IMR-90 (cell line): ENCODE measurements at regions not wholly inside any gene's neighbourhood (a gene's known extent, or its start where the extent isn't known, plus 50 kb on each side); places are given as distances from the start of the nearest gene placed in this dataset.

ENCODE experiments used
- ATAC-seq: fragments of 200-7000 bp; cut with Tn5 transposase; 2 replicates; pipeline ENCODE4 v1.9.1; 2020; ENCODE audit warnings: low read depth, mild to moderate bottlenecking, moderate library complexity
- BruUV-seq: library from RNA; stranded (reverse); fragments of 400-500 nt; replicated peaks from 2 replicates; lab custom pipeline; 2021; lab: Mats Ljungman, UMichigan
- CTCF ChIA-PET: fragments of 300-600 bp; formaldehyde crosslinking; extraction: SDS; loops from one replicate; lab custom pipeline; 2021; ENCODE audit warnings: antibody characterized with exemption; lab: Yijun Ruan, JAX
- POLR2A ChIA-PET: fragments of 300-600 bp; sonication (Branson Sonifier 250); formaldehyde crosslinking; loops from one replicate; lab custom pipeline; 2022; ENCODE audit warnings: antibody characterized with exemption; ENCODE audit not compliant: unreplicated experiment; lab: Charles Lee
- DNase-seq: peaks from one replicate; pipeline ENCODE4 v3.0.0; 2013
- H2AFZ ChIP-seq: replicated peaks from 2 replicates; pipeline ENCODE3; 2013; ENCODE audit warnings: low read length, mild to moderate bottlenecking; ENCODE audit not compliant: poor library complexity
- H2AK5ac ChIP-seq: 2 replicates; pipeline ENCODE4 v1.6.1; 2013; ENCODE audit warnings: low read depth, low read length, inconsistent platforms
- H2AK9ac ChIP-seq: replicated peaks from 2 replicates; pipeline ENCODE3; 2013; ENCODE audit warnings: mild to moderate bottlenecking, low read depth, low read length, moderate library complexity; ENCODE audit not compliant: poor library complexity
- H2BK120ac ChIP-seq: 2 replicates; pipeline ENCODE4 v1.6.1; 2013; ENCODE audit warnings: low read depth, low read length, inconsistent platforms
- H2BK15ac ChIP-seq: 3 replicates; pipeline ENCODE4 v1.6.1; 2013; ENCODE audit warnings: low read depth, low read length, inconsistent platforms
- H2BK20ac ChIP-seq: 2 replicates; pipeline ENCODE4 v1.6.1; 2013; ENCODE audit warnings: low read depth, mild to moderate bottlenecking, inconsistent platforms, low read length, moderate library complexity
- H2BK5ac ChIP-seq: 2 replicates; pipeline ENCODE4 v1.6.1; 2013; ENCODE audit warnings: mild to moderate bottlenecking, low read depth, low read length, inconsistent platforms; ENCODE audit not compliant: poor library complexity, severe bottlenecking
- H3K14ac ChIP-seq: replicated peaks from 2 replicates; pipeline ENCODE4 v1.6.1; 2013; ENCODE audit warnings: low read depth, low read length, inconsistent platforms
- H3K18ac ChIP-seq: 2 replicates; pipeline ENCODE4 v1.6.1; 2013; ENCODE audit warnings: low read depth, low read length, control low read depth
- H3K23ac ChIP-seq: 2 replicates; pipeline ENCODE4 v1.6.1; 2013; ENCODE audit warnings: low read depth, low read length, inconsistent platforms
- H3K27ac ChIP-seq: 2 replicates; pipeline ENCODE4 v1.5.1; 2013; ENCODE audit warnings: mild to moderate bottlenecking, control low read depth, low read length; ENCODE audit not compliant: insufficient read depth
- H3K27me3 ChIP-seq: 2 replicates; pipeline ENCODE4 v1.6.1; 2013; ENCODE audit warnings: low read length; ENCODE audit not compliant: control insufficient read depth, insufficient read depth
- H3K36me3 ChIP-seq: 2 replicates; pipeline ENCODE4 v1.6.1; 2013; ENCODE audit warnings: low read length, mixed read lengths; ENCODE audit not compliant: control insufficient read depth, insufficient read depth
- H3K4ac ChIP-seq: 2 replicates; pipeline ENCODE4 v1.6.1; 2013; ENCODE audit warnings: low read depth, low read length, inconsistent platforms
- H3K4me1 ChIP-seq: 2 replicates; pipeline ENCODE4 v1.6.1; 2013; ENCODE audit warnings: low read length, mixed read lengths; ENCODE audit not compliant: control insufficient read depth, insufficient read depth
- H3K4me2 ChIP-seq: 2 replicates; pipeline ENCODE4 v1.6.1; 2013; ENCODE audit warnings: low read depth, mild to moderate bottlenecking, control low read depth, low read length, moderate library complexity
- H3K4me3 ChIP-seq: 2 replicates; pipeline ENCODE4 v1.5.1; 2013; ENCODE audit warnings: low read depth, mild to moderate bottlenecking, control low read depth, low read length, moderate library complexity; ENCODE audit not compliant: insufficient read depth
- H3K56ac ChIP-seq: 2 replicates; pipeline ENCODE4 v1.6.1; 2013; ENCODE audit warnings: low read length, inconsistent platforms; ENCODE audit not compliant: insufficient read depth; ENCODE audit errors: extremely low read depth
- H3K79me1 ChIP-seq, 2 experiments: 2 replicates each; pipeline ENCODE4 v1.6.1; 2013; ENCODE audit warnings: low read length in 2 of 2, inconsistent platforms in 1 of 2, low read depth in 1 of 2
- H3K9ac ChIP-seq: 2 replicates; pipeline ENCODE4 v1.6.1; 2013; ENCODE audit warnings: low read depth, low read length, control low read depth
- H3K9me1 ChIP-seq: 2 replicates; pipeline ENCODE4 v1.6.1; 2013; ENCODE audit warnings: low read length, inconsistent platforms; ENCODE audit not compliant: insufficient read depth
- H3K9me3 ChIP-seq: 2 replicates; pipeline ENCODE4 v1.6.1; 2013; ENCODE audit warnings: low read length; ENCODE audit not compliant: control insufficient read depth, insufficient read depth
- H4K20me1 ChIP-seq: 2 replicates; pipeline ENCODE4 v1.6.1; 2013; ENCODE audit warnings: low read length, inconsistent platforms; ENCODE audit not compliant: insufficient read depth
- H4K5ac ChIP-seq: 2 replicates; pipeline ENCODE4 v1.6.1; 2013; ENCODE audit warnings: mild to moderate bottlenecking, low read depth, low read length, control low read depth
- H4K8ac ChIP-seq, 2 experiments: 2 replicates each; pipeline ENCODE4 v1.6.1; 2013; ENCODE audit warnings: low read depth in 2 of 2, low read length in 2 of 2, control low read depth in 1 of 2, inconsistent platforms in 1 of 2
- H4K91ac ChIP-seq: 2 replicates; pipeline ENCODE4 v1.6.1; 2013; ENCODE audit warnings: low read depth, low read length, inconsistent platforms; ENCODE audit not compliant: insufficient read depth
- ELK1 ChIP-seq: fragments of 150-350 bp; IDR thresholded peaks from 2 replicates; pipeline ENCODE4 v1.6.1; 2016; ENCODE audit warnings: low read depth, mild to moderate bottlenecking, low read length, moderate library complexity, borderline replicate concordance
- RFX5 ChIP-seq: IDR thresholded peaks from 2 replicates; pipeline ENCODE4 v1.8.0; 2012; ENCODE audit warnings: low read depth, mild to moderate bottlenecking, low read length, moderate library complexity
- WGBS, 2 experiments: methylation state at CpG; one replicate each; pipeline versions ENCODE4 v1.1.5 to v1.1.7; 2013; ENCODE audit warnings: missing lambda C conversion rate in 2 of 2; ENCODE audit not compliant: insufficient read length in 1 of 2; ENCODE audit errors: extremely low coverage in 2 of 2; 5-methylcytosine and 5-hydroxymethylcytosine counted together
- dilution Hi-C: fragments of 300-500 bp; cut with HindIII; formaldehyde crosslinking; loops from one replicate; pipeline ENCODE4 v1.14.3; 2018; ENCODE audit warnings: low sequenced_read_pairs; ENCODE audit not compliant: unreplicated experiment
- in situ Hi-C: fragments of 300-500 bp; cut with MboI; formaldehyde crosslinking; loops from 3 replicates; pipeline ENCODE4 v1.14.3; 2019; ENCODE audit warnings: low sequenced_read_pairs, inconsistent platforms, mixed read lengths
- intact Hi-C: fragments of 100-400 bp; cut with micrococcal nuclease; formaldehyde crosslinking; loops from 2 replicates; pipeline ENCODE4 v1.10.0; 2022

DNA sequence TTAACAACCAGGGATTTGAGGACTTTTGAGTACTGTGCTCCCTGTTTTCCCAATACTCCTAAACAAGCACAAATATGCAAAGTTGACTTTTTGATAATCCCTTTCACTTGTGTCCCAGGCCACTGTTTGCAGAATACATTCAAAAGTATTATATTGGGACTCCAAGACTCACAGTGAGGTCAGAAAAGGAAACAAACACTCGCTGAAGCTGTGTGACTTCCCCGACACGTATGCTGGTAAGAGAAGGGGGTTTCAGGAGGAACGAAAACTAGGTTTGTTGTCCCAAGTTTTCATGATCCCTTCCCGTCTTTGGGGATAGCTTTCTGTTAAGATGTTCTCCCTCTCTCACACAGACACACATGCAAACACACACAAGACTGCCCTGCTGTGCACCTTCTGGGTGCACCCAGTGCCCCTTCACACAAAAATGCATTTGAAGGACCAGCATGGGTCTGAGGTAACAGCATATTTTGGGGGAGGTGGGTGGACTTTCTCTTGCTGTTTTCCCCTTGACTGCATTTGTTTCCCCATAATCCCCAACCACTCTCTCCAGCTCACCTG is 225.2 kb upstream of the PRICKLE2 start:
- intact Hi-C loops = no loop called here
- Histone ChIP-seq H3K4me3 (no peak overlapping the region), H3K4ac (no peak overlapping the region), H3K27me3 (no peaks in the 10 kb centered on the region), H3K56ac (no peak overlapping the region), H4K5ac (no peak overlapping the region), H4K8ac (no peak overlapping the region; a peak in 1 of 4 replicates), H3K79me1 (no peaks in the 10 kb centered on the region), H3K9me3 (no peaks in the 10 kb centered on the region), H3K9me1 (0 out of 2 replicates have a peak, but pooled peaks cover 3% of the 10 kb centered on the region), H3K9ac (no peak overlapping the region), H2AFZ (no peak overlapping the region), H3K36me3 (no peaks in the 10 kb centered on the region), H3K4me1 (peaks cover 1% of the 10 kb centered on the region), H3K14ac (no peak overlapping the region), H2BK20ac (no peak overlapping the region), H2BK5ac (no peak overlapping the region), H2BK15ac (peak overlapping the region; percentile 25; the same call in 1 of the 3 replicates), H4K91ac (no peak overlapping the region), H2BK120ac (no peak overlapping the region), H3K23ac (no peak overlapping the region), H4K20me1 (no peaks in the 10 kb centered on the region), H2AK9ac (peak overlapping the region; percentile 7), H2AK5ac (no peak overlapping the region), H3K27ac (no peak overlapping the region), H3K18ac (no peak overlapping the region), H3K4me2 (no peak overlapping the region)
- WGBS, 2 experiments = 80% methylated on average over 3 of the region's 5 CpGs; no CpG with 5 or more reads in 1 of the 2 experiments
- in situ Hi-C loops = no loop called here
- ATAC-seq (no peak), DNase-seq (no peak)
- no peak for TF ChIP-seq RFX5
- no peak for TF ChIP-seq ELK1
- CTCF ChIA-PET = no interaction called here
- BruUV-seq = no TSS peak
- dilution Hi-C loops = loop anchor here (25.0 kb wide), 1 partner anchor 413 kb away; no protein-coding TSS in a partner anchor
- POLR2A ChIA-PET = no interaction called here
